ENCODE measurements at regions not wholly inside any gene's neighbourhood (a gene's known extent, or its start where the extent isn't known, plus 50 kb on each side); places are given as distances from the start of the nearest gene placed in this dataset.
"Not testable (repeated sequence)": the region's sequence is repeated elsewhere in the genome, so short reads cannot be mapped to it uniquely, and the experiment has no call there.

DNA sequence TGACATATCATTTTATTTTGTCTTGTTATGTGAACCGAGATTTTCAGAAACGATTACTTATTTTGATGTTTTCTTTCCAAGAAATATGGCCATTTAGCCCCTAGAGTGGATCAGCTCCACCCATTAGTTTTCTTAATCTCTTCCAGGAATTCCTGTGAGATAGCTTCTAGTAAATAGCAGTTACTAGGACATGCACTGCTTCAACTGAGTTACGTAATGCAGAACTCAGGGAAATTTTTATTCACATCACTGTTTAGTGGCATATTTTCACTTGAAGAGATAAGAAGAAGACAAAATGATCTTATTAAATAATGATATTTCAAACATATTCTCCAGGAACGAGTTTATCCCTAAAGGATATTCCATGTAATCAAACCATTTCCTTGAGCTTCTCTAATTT lies 573.5 kb upstream of the CNTNAP5 start:
- Histone ChIP-seq H3K27me3 (ENCODE audit: control insufficient read depth, insufficient read depth, low read length) (no peaks in the 10 kb centered on the region), H3K27ac (ENCODE audit: insufficient read depth, low read length, poor library complexity, severe bottlenecking) (no peak overlapping the region), H3K36me3 (ENCODE audit: control insufficient read depth, insufficient read depth, low read length) (no peaks in the 10 kb centered on the region), H3K9me3 (ENCODE audit: control insufficient read depth in 2 of 2, low read length in 2 of 2) (peaks cover 0 to 11% of the 10 kb centered on the region in 2 experiments), H3K4me1 (ENCODE audit: control insufficient read depth, insufficient read depth, low read length, poor library complexity, severe bottlenecking) (no peaks in the 10 kb centered on the region), H3K4me3 (ENCODE audit: low read depth, low read length) (no peak overlapping the region)
- DNase-seq (no peak), ATAC-seq (ENCODE audit: low read depth in 2 of 2) (no peak)
- Mint-ChIP-seq H3K4me3 (no peak overlapping the region), H3K27me3 (no peaks in the 10 kb centered on the region), H3K27ac (no peak overlapping the region), H3K36me3 (no peaks in the 10 kb centered on the region), H3K9me3 (peaks cover 0 to 44% (median 10%) of the 10 kb centered on the region in 7 donors), H3K4me1 (no peaks in the 10 kb centered on the region)

DNA sequence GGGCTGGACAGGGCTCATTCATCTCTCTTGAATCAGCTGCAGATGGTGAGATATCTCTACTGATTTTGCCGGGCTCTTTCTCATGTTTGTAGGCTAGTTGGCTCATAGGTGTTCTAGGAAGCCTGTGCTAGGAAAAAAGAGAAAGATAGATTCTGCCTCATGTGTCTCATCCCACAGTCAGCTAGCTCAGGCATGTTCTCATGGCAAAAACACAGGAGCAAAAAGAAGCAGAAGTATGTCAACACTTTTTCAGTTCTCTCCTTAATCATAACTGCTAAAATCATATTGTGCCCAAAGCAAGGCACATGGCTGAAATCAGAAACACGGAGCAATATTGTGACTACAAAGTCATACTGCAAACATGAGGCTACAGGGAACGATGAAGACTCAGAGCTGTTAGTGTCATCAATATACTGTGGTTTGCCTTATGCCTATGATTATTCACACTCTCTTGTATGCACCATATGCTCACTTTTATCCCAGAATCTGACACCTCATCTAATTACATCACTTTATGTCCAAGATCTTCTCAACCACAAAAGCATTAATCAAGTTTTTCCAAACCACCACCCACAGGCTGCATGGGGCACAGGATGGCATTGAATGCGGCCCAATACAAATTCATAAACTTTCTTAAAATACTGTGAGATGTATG lies 571.9 kb upstream of the CNTNAP5 start:
- DNase-seq: no peak
- H3K9me3 ChIP-seq (ENCODE audit: control insufficient read depth in 2 of 2, low read length in 2 of 2): peaks cover 0 to 11% of the 10 kb centered on the region in 2 experiments
- H3K36me3 ChIP-seq (ENCODE audit: control insufficient read depth, insufficient read depth, low read length): no peaks in the 10 kb centered on the region
- H3K27me3 ChIP-seq (ENCODE audit: control insufficient read depth, insufficient read depth, low read length): no peaks in the 10 kb centered on the region
- Mint-ChIP-seq H3K27me3 (no peaks in the 10 kb centered on the region), H3K4me1 (no peaks in the 10 kb centered on the region), H3K27ac (no peak overlapping the region), H3K36me3 (no peaks in the 10 kb centered on the region), H3K4me3 (no peak overlapping the region), H3K9me3 (peaks cover 0 to 39% (median 10%) of the 10 kb centered on the region in 7 donors)
- ATAC-seq (ENCODE audit: low read depth in 2 of 2): no peak
- H3K27ac ChIP-seq (ENCODE audit: insufficient read depth, low read length, poor library complexity, severe bottlenecking): no peak overlapping the region
- H3K4me3 ChIP-seq (ENCODE audit: low read depth, low read length): no peak overlapping the region
- no peaks in the 10 kb centered on the region for H3K4me1 ChIP-seq (ENCODE audit: control insufficient read depth, insufficient read depth, low read length, poor library complexity, severe bottlenecking)

DNA sequence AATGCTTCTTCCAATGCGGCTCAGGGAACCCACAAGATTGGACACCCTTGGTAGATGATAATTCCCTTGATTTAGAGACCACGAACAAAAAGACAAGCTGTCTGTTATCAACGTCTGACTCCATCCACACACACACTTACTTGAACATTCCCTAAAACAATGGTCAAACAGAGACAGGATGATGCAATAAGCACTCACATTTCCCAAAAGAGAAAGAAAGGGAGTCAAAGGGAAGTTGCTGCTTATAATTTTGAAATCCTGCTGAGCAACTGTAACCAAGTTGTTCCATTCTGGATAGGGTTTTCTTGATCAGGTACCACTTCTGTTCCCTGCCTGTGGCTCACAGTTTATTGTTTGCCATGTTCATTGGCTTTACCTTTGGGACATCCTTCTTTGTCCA lies 571.3 kb upstream of the CNTNAP5 start:
- Histone ChIP-seq H3K27me3 (ENCODE audit: control insufficient read depth, insufficient read depth, low read length) (no peaks in the 10 kb centered on the region), H3K4me3 (ENCODE audit: low read depth, low read length) (no peak overlapping the region), H3K27ac (ENCODE audit: insufficient read depth, low read length, poor library complexity, severe bottlenecking) (no peak overlapping the region), H3K4me1 (ENCODE audit: control insufficient read depth, insufficient read depth, low read length, poor library complexity, severe bottlenecking) (no peaks in the 10 kb centered on the region), H3K36me3 (ENCODE audit: control insufficient read depth, insufficient read depth, low read length) (no peaks in the 10 kb centered on the region), H3K9me3 (ENCODE audit: control insufficient read depth in 2 of 2, low read length in 2 of 2) (peaks cover 0 to 11% of the 10 kb centered on the region in 2 experiments)
- ATAC-seq (ENCODE audit: low read depth in 2 of 2) (no peak), DNase-seq (no peak)
- Mint-ChIP-seq H3K36me3 (no peaks in the 10 kb centered on the region), H3K4me3 (no peak overlapping the region), H3K27ac (no peak overlapping the region), H3K9me3 (peaks cover 0 to 42% (median 10%) of the 10 kb centered on the region in 7 donors), H3K4me1 (no peaks in the 10 kb centered on the region), H3K27me3 (no peaks in the 10 kb centered on the region)

DNA sequence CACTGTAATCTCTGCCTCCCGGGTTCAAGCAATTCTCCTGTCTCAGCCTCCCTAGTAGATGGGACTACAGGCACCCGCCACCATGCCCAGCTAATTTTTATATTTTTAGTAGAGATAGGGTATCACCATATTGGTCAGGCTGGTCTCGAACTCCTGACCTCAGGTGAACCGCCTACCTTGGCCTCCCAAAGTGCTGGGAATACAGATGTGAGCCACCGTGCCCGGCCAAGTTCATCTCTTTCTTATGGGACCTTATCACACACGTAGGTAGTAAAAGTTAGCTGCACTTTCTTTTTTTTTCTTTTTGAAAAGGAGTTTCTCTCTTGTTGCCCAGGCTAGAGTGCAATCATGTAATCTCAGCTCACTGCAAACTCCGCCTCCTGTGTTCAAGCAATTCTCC lies 569.9 kb upstream of the CNTNAP5 start:
- not testable (repeated sequence) for H3K27me3 ChIP-seq (ENCODE audit: control insufficient read depth, insufficient read depth, low read length); ATAC-seq (ENCODE audit: low read depth in 2 of 2); H3K36me3 ChIP-seq (ENCODE audit: control insufficient read depth, insufficient read depth, low read length); H3K27ac ChIP-seq (ENCODE audit: insufficient read depth, low read length, poor library complexity, severe bottlenecking); H3K4me3 Mint-ChIP-seq; H3K27ac Mint-ChIP-seq; H3K27me3 Mint-ChIP-seq; H3K4me3 ChIP-seq (ENCODE audit: low read depth, low read length); H3K4me1 Mint-ChIP-seq; DNase-seq; H3K36me3 Mint-ChIP-seq; H3K4me1 ChIP-seq (ENCODE audit: control insufficient read depth, insufficient read depth, low read length, poor library complexity, severe bottlenecking)
- H3K9me3 ChIP-seq (ENCODE audit: control insufficient read depth in 2 of 2, low read length in 2 of 2): peaks cover 0 to 11% of the 10 kb centered on the region in 2 experiments
- H3K9me3 Mint-ChIP-seq: peaks cover 0 to 39% (median 10%) of the 10 kb centered on the region in 7 donors

GRCh38 chr2:123456416-123456815 lies 568.7 kb upstream of the CNTNAP5 start:
- Mint-ChIP-seq H3K4me1 (no peaks in the 10 kb centered on the region), H3K36me3 (no peaks in the 10 kb centered on the region), H3K9me3 (peaks cover 0 to 39% (median 10%) of the 10 kb centered on the region in 7 donors), H3K4me3 (no peak overlapping the region), H3K27ac (no peak overlapping the region), H3K27me3 (no peaks in the 10 kb centered on the region)
- Histone ChIP-seq H3K36me3 (ENCODE audit: control insufficient read depth, insufficient read depth, low read length) (no peaks in the 10 kb centered on the region), H3K9me3 (ENCODE audit: control insufficient read depth in 2 of 2, low read length in 2 of 2) (peaks cover 0 to 11% of the 10 kb centered on the region in 2 experiments), H3K27me3 (ENCODE audit: control insufficient read depth, insufficient read depth, low read length) (no peaks in the 10 kb centered on the region), H3K4me1 (ENCODE audit: control insufficient read depth, insufficient read depth, low read length, poor library complexity, severe bottlenecking) (no peaks in the 10 kb centered on the region), H3K4me3 (ENCODE audit: low read depth, low read length) (no peak overlapping the region), H3K27ac (ENCODE audit: insufficient read depth, low read length, poor library complexity, severe bottlenecking) (no peak overlapping the region)
- no peak for DNase-seq
- no peak for ATAC-seq (ENCODE audit: low read depth in 2 of 2)

DNA sequence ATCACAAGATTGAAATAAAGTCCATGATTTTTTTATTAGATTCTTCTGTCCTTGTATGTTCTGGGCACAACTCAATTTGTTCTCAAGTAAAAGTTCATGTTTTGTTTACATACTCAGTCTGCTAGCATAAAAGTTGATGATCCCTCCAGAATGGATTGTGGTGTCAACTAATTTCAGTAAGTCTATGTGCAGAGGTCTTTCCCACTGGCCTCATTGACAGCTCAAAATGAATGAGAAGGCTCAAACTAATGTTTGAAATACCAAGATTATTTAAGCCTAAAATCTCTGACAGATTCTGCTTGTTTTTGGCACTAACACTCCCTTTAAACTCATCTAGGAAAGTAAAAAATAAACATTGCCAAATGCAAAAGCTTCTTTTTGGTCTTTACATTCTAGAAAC lies 561.2 kb upstream of the CNTNAP5 start:
- no peaks in the 10 kb centered on the region for H3K27me3 Mint-ChIP-seq
- Histone ChIP-seq H3K27me3 (ENCODE audit: control insufficient read depth, insufficient read depth, low read length) (no peaks in the 10 kb centered on the region), H3K27ac (ENCODE audit: insufficient read depth, low read length, poor library complexity, severe bottlenecking) (no peak overlapping the region), H3K4me3 (ENCODE audit: low read depth, low read length) (no peak overlapping the region), H3K36me3 (ENCODE audit: control insufficient read depth, insufficient read depth, low read length) (no peaks in the 10 kb centered on the region), H3K4me1 (ENCODE audit: control insufficient read depth, insufficient read depth, low read length, poor library complexity, severe bottlenecking) (no peaks in the 10 kb centered on the region), H3K9me3 (ENCODE audit: control insufficient read depth in 2 of 2, low read length in 2 of 2) (no peaks in the 10 kb centered on the region)
- H3K27ac Mint-ChIP-seq: no peak overlapping the region
- no peaks in the 10 kb centered on the region for H3K36me3 Mint-ChIP-seq
- no peaks in the 10 kb centered on the region for H3K4me1 Mint-ChIP-seq
- no peak overlapping the region for H3K4me3 Mint-ChIP-seq
- ATAC-seq (ENCODE audit: low read depth in 2 of 2) (no peak), DNase-seq (no peak)
- H3K9me3 Mint-ChIP-seq: peaks cover 2 to 14% (median 8%) of the 10 kb centered on the region in 7 donors

GRCh38 chr2:123468071-123468470 lies 557.0 kb upstream of the CNTNAP5 start:
- Mint-ChIP-seq H3K27ac (no peak overlapping the region), H3K27me3 (no peaks in the 10 kb centered on the region), H3K36me3 (no peaks in the 10 kb centered on the region)

GRCh38 chr2:123481406-123481805 lies 543.7 kb upstream of the CNTNAP5 start:
- Histone ChIP-seq H3K27me3 (ENCODE audit: control insufficient read depth, insufficient read depth, low read length) (no peaks in the 10 kb centered on the region), H3K4me3 (ENCODE audit: low read depth, low read length) (no peak overlapping the region), H3K4me1 (ENCODE audit: control insufficient read depth, insufficient read depth, low read length, poor library complexity, severe bottlenecking) (no peaks in the 10 kb centered on the region), H3K9me3 (ENCODE audit: control insufficient read depth in 2 of 2, low read length in 2 of 2) (peaks cover 2 to 8% of the 10 kb centered on the region in 2 experiments), H3K27ac (ENCODE audit: insufficient read depth, low read length, poor library complexity, severe bottlenecking) (no peak overlapping the region), H3K36me3 (ENCODE audit: control insufficient read depth, insufficient read depth, low read length) (no peaks in the 10 kb centered on the region)
- Mint-ChIP-seq H3K9me3 (peaks cover 0 to 9% (median 8%) of the 10 kb centered on the region in 7 donors), H3K4me3 (no peak overlapping the region), H3K27me3 (no peaks in the 10 kb centered on the region), H3K36me3 (no peaks in the 10 kb centered on the region), H3K27ac (no peak overlapping the region), H3K4me1 (no peaks in the 10 kb centered on the region)
- no peak for DNase-seq
- ATAC-seq (ENCODE audit: low read depth in 2 of 2): no peak

More at GRCh38 chr2:123468071-123468470, 557.0 kb upstream of the CNTNAP5 start:
- H3K4me3 Mint-ChIP-seq: no peak overlapping the region
- DNase-seq: no peak
- peaks cover 4 to 18% (median 7%) of the 10 kb centered on the region in 7 donors for H3K9me3 Mint-ChIP-seq
- Histone ChIP-seq H3K36me3 (ENCODE audit: control insufficient read depth, insufficient read depth, low read length) (no peaks in the 10 kb centered on the region), H3K4me1 (ENCODE audit: control insufficient read depth, insufficient read depth, low read length, poor library complexity, severe bottlenecking) (no peaks in the 10 kb centered on the region), H3K4me3 (ENCODE audit: low read depth, low read length) (no peak overlapping the region), H3K27me3 (ENCODE audit: control insufficient read depth, insufficient read depth, low read length) (no peaks in the 10 kb centered on the region), H3K27ac (ENCODE audit: insufficient read depth, low read length, poor library complexity, severe bottlenecking) (no peak overlapping the region), H3K9me3 (ENCODE audit: control insufficient read depth in 2 of 2, low read length in 2 of 2) (no peaks in the 10 kb centered on the region)
- ATAC-seq (ENCODE audit: low read depth in 2 of 2): no peak
- no peaks in the 10 kb centered on the region for H3K4me1 Mint-ChIP-seq

Data from CD4-positive, CD25-positive, alpha-beta regulatory T cell (primary cell).